Activated effector memory CD4-positive, alpha-beta T cell treated with anti-CD3 and anti-CD28 coated beads, Interleukin-2, amount 50 U/mL, for 16 hours (primary cell): ENCODE measurements at regions not wholly inside any gene's neighbourhood (a gene's known extent, or its start where the extent isn't known, plus 50 kb on each side); places are given as distances from the start of the nearest gene placed in this dataset.

ENCODE experiments used
- DNase-seq: peaks from one replicate; pipeline ENCODE4 v3.0.0-alpha.2; 2020

- no peak for DNase-seq
Observed at GRCh38 chr5:167447466-167448375, 843.7 kb upstream of the WWC1 start.

DNA sequence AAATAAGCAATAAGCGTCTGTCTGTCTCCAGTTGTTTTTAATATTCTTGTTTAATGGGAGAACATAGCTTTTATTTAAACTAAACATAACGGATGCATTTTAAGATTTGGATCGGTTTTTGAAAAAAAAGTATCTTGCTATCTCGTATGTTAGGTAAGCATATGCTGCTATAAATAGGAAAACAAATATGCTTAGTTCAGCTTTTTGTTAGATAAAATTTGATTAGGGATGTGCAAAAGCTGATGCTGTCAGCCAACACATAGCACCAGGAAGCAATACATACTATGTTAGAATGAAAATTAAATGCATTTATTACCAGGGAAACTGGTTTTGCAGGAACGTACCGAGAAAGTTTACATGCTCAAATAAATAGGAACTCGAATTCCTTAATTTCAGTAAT, 843.1 kb upstream of the WWC1 start:
- no peak for DNase-seq

GRCh38 chr5:167451076-167451475, 840.4 kb upstream of the WWC1 start:
- no peak for DNase-seq

DNA sequence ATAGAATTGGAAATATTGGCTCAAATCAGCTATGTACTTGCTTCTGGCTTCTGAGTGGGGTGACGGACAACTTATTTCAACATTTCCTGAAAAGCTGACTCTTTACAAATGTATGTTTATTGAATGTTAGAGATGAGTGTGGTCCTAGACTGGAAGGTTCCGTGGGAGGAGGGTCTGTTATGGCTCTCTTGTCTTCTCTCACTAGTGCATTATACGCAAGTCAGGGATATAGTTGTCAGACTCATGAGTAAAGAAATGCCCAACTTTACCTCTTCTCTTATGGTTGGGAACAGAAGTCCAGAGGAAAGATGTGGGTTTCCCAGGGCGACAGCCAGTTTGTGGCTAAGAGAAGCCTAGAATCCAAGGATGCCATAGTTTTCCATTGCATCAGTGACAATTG, 839.3 kb upstream of the WWC1 start:
- DNase-seq: no peak

- DNase-seq: no peak
Observed at GRCh38 chr5:167453246-167454030, 838.0 kb upstream of the WWC1 start.

DNA sequence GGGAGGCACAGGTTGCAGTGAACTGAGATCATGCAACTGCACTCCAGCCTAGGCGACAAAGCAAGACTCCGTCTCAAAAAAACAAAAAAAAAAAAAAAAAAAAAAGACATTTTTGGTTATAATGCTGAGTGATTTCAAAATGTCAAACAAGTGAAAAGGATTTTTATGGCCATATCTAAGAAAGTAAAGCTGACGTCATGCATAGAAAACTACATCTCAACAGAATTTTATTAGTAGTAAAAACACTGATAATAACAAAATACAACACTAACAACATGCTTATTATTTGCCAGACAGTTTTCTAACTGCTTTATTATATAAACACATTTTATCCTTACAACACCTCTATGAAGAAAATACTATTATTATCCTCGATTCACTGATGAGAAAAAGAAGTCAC, 833.0 kb upstream of the WWC1 start:
- no peak for DNase-seq

DNA sequence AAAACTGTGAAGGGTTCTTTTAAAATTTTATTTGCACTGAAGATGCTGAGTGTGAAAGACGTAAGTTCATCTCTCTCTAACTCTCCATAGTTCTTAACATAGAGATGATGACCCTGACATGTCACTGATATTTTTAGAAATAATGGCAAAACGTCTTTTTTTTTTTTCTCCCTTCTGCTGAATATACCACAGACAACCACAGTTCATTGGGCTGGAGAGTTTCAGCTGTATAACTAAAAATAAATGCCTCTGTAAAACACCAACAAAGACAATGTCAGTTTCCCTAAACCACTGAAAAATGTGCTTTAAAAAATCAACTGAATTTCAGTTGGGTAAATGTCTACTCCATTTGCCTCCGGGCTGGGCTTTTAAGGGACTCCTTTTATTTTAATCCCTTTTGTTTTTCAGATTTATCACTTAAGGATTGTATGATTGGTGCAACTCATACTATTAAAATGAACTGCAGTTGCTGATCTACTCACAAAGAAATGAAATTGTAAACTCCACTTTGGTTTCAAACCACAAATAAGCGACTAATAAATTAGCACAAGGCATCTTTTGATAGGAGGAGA, 830.9 kb upstream of the WWC1 start:
- DNase-seq: no peak

DNA sequence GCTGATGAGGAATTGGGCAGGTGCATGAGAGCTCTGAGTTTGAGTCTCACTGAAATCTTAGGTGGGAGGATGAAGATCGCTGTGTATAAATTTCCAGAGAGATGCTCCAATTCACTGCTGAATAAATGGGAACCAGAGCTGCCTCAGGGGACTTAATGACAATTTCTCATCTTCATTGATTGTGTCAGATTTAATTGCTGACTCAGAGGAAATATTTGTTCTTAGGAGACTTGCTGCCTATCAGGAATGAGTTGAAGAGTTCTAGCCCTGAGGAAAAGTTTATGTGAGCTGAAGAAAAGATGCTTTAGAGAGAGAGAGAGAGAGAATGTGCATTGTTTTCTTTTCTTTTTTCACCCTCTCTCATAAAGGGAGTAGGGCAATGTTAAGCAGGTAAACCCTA, 827.5 kb upstream of the WWC1 start:
- DNase-seq: no peak

DNA sequence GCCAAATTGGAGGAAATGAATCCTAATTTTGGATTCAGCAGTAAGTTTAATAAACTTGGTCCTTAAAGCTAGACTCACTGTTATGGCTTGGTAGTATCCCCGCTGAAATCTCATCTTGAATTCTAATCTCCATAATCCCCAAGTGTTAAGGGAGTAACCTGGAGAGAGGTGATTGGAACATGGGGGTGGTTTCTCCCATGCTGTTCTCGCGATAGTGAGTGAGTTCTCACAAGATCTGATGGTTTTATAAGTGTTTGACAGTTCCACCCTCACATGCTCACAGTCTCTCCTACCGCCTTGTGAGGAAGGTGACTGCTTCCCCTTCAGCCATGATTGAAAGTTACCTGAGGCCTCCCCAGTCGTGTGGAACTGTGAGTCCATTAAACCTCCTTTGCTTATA, 824.5 kb upstream of the WWC1 start:
- no peak for DNase-seq

DNA sequence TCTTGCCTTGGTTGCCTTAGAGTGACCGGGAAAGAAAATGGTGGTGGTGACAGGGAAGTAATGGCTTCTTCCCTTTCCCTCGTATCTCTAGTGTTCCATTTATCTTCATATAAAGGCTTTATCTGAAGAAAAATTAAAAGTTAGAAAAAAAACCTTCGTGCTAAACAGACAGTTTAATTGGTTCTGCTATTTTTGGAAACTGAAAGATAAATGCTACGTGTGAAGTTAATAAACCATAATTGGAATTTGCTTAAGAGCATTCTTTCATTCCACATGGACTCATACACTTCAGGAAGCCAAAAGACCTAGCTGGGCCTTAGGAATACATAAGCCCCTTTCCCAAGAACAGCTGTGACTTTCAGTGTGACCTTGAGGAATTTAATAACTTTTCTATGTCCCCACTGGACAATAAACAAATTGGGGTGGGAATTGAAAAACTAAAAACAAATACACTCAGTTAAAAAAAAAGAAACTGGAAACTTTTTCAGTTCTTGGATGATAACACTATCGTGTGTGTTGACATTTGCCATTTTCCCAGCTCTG, 818.8 kb upstream of the WWC1 start:
- DNase-seq: no peak

GRCh38 chr5:167478188-167478587, 813.3 kb upstream of the WWC1 start:
- DNase-seq: no peak

DNA sequence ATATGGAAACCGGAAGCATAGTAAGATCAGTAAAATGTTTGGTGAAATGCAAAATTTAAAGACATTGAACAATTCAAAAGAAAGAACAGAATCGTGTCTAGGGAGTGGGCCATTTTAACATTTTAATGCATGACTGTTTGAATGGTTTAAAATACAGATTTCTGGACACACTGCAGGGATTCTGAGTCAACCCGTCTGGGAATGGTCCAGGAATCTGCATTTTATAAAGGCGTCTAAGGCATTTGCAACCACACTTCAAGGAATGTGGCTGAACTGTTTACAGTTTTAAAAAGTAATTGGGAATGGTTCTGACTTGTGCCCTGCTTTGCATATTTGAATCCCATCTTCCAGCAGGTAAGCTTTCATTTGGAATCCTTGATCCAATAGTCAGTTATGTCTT, 811.7 kb upstream of the WWC1 start:
- no peak for DNase-seq

- no peak for DNase-seq
Observed at GRCh38 chr5:167481345-167481744, 810.1 kb upstream of the WWC1 start.

- DNase-seq: no peak
Observed at GRCh38 chr5:167482555-167482954, 808.9 kb upstream of the WWC1 start.

GRCh38 chr5:167485061-167485774, 806.2 kb upstream of the WWC1 start:
- DNase-seq: no peak

GRCh38 chr5:167488371-167488770, 803.1 kb upstream of the WWC1 start:
- no peak for DNase-seq

- no peak for DNase-seq
Observed at GRCh38 chr5:167489202-167489601, 802.2 kb upstream of the WWC1 start.

- no peak for DNase-seq
Observed at GRCh38 chr5:167503926-167504720, 787.3 kb upstream of the WWC1 start.

- DNase-seq: no peak
Observed at GRCh38 chr5:167507463-167508233, 783.8 kb upstream of the WWC1 start.

DNA sequence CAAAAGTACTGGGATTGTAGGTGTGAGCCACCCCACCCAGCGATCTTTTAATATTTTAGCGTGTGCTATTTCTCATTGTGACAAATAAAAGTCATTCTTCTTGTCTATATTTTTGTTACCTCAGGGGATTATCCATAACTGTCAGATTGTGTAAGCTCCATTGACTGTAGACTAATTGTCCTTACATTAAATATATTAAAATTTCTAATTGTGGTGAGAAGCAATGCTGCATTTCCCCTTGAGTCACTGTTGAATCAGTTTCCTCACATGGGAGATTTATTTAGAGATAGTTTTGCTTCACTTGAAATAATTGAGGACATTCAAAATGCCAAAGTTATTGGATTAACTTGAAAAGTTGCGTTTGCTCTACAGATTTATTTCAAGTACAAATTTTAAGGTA, 782.4 kb upstream of the WWC1 start:
- no peak for DNase-seq

DNA sequence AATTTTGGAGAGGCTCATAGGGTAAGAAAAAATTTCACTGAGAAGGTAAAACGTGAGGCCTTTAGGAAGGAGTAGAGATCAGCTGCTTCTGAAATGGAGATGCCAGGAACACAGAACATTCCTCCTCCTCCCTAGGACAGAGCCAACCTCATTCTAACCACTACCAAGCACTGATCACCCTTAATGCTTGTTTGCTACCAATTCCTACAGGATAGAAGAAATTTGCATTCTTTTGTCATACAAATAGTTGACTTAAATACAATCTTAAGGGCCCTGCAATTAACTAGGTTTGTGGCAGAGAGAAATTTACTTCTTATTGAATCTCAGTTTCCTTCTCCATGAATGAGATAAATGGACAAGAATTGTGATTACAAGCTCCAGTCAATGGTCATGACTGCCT, 780.2 kb upstream of the WWC1 start:
- no peak for DNase-seq
